ENCODE measurements at regions not wholly inside any gene's neighbourhood (a gene's known extent, or its start where the extent isn't known, plus 50 kb on each side); places are given as distances from the start of the nearest gene placed in this dataset.
"Not testable (repeated sequence)": the region's sequence is repeated elsewhere in the genome, so short reads cannot be mapped to it uniquely, and the experiment has no call there.

GRCh38 chr20:12947691-12948090 lies 61.1 kb upstream of the SPTLC3 start:
- H3K9me3 Mint-ChIP-seq, result no peaks in the 10 kb centered on the region
- Histone ChIP-seq H3F3A (ENCODE audit: low read depth) (no peaks in the 10 kb centered on the region), H3K36me3 (no peaks in the 10 kb centered on the region), H3K9ac (no peak overlapping the region), H2AFZ (replicated peaks) (no peak overlapping the region), H3K4me1 (no peaks in the 10 kb centered on the region), H3K9me3 (ENCODE audit: low read depth) (no peaks in the 10 kb centered on the region), H3K27me3 (no peaks in the 10 kb centered on the region), H4K20me1 (ENCODE audit: low read depth) (no peaks in the 10 kb centered on the region), H3K4me3 (no peak overlapping the region), H3K27ac (no peak overlapping the region), H3K79me2 (ENCODE audit: low read depth) (no peaks in the 10 kb centered on the region), H3K4me2 (no peak overlapping the region)
- no peak overlapping the region for H3K4me3 Mint-ChIP-seq
- no peak overlapping the region for H3K27ac Mint-ChIP-seq
- TF ChIP-seq CTCF (IDR thresholded peaks at IDR 0.05) (no peak), EZH2phosphoT487 (IDR thresholded peaks at IDR 0.05) (no peak), EZH2 (IDR thresholded peaks at IDR 0.05) (no peak)
- no peaks in the 10 kb centered on the region for H3K4me1 Mint-ChIP-seq
- H3K27me3 Mint-ChIP-seq (ENCODE audit: insufficient read depth, low read depth), result no peaks in the 10 kb centered on the region
- no peak for DNase-seq (ENCODE audit: low spot score)
- no peaks in the 10 kb centered on the region for H3K36me3 Mint-ChIP-seq

DNA sequence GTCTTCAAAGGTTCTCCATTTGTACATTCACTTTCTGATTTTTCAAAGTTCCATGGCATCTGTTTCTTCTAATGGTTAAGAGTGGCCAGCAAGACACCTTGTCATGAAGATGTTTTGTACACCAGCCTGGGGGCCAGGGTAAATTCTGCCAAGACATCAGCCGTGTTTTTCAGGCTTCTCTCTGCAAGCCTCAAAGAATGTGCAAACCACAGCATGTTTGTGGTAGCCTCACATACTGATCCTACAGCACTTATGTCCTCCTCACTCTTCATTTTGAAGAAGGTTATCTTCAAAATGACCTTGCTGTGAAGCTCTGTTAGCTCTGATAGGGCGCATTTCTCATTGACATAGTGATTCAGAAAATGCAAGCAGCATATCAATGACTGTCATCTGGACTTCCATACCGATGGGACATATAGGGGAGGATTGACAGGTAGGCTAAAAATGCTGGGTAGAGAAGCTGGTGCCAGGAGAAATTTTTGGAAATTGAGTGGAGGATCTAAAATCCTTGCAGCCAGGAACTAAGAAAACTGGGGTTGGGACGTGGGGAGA lies 59.3 kb upstream of the SPTLC3 start:
- DNase-seq (ENCODE audit: low spot score), result no peak
- Histone ChIP-seq H3K4me3 (no peak overlapping the region), H3K4me2 (no peak overlapping the region), H2AFZ (replicated peaks) (no peak overlapping the region), H3K27me3 (no peaks in the 10 kb centered on the region), H3K4me1 (no peaks in the 10 kb centered on the region), H3K9me3 (ENCODE audit: low read depth) (no peaks in the 10 kb centered on the region), H3K9ac (no peak overlapping the region), H3K36me3 (no peaks in the 10 kb centered on the region), H3K27ac (no peak overlapping the region), H3K79me2 (ENCODE audit: low read depth) (no peaks in the 10 kb centered on the region), H4K20me1 (ENCODE audit: low read depth) (no peaks in the 10 kb centered on the region), H3F3A (ENCODE audit: low read depth) (no peaks in the 10 kb centered on the region)
- no peaks in the 10 kb centered on the region for H3K27me3 Mint-ChIP-seq (ENCODE audit: insufficient read depth, low read depth)
- TF ChIP-seq EZH2phosphoT487 (IDR thresholded peaks at IDR 0.05) (no peak), CTCF (IDR thresholded peaks at IDR 0.05) (no peak)
- no peaks in the 10 kb centered on the region for H3K9me3 Mint-ChIP-seq
- no peaks in the 10 kb centered on the region for H3K36me3 Mint-ChIP-seq
- no peaks in the 10 kb centered on the region for H3K4me1 Mint-ChIP-seq
- no peak overlapping the region for H3K27ac Mint-ChIP-seq
- H3K4me3 Mint-ChIP-seq, result no peak overlapping the region

GRCh38 chr20:12954254-12954653 lies 54.5 kb upstream of the SPTLC3 start:
- not testable (repeated sequence) for H3K27me3 Mint-ChIP-seq (ENCODE audit: insufficient read depth, low read depth); H3K27ac ChIP-seq; H3K4me1 Mint-ChIP-seq; H3K27ac Mint-ChIP-seq; H3K4me3 Mint-ChIP-seq; H3K4me2 ChIP-seq; H2AFZ ChIP-seq (replicated peaks); H3K36me3 ChIP-seq; H3F3A ChIP-seq (ENCODE audit: low read depth); H4K20me1 ChIP-seq (ENCODE audit: low read depth); H3K9ac ChIP-seq; DNase-seq (ENCODE audit: low spot score); H3K9me3 Mint-ChIP-seq; H3K4me1 ChIP-seq; H3K4me3 ChIP-seq; H3K36me3 Mint-ChIP-seq; H3K79me2 ChIP-seq (ENCODE audit: low read depth); H3K27me3 ChIP-seq; H3K9me3 ChIP-seq (ENCODE audit: low read depth)

GRCh38 chr20:12955611-12956010 lies 53.2 kb upstream of the SPTLC3 start:
- H3K36me3 ChIP-seq, result no peaks in the 10 kb centered on the region
- no peaks in the 10 kb centered on the region for H3K9me3 Mint-ChIP-seq
- H4K20me1 ChIP-seq (ENCODE audit: low read depth), result no peaks in the 10 kb centered on the region
- peaks cover 2% of the 10 kb centered on the region for H3K27me3 Mint-ChIP-seq (ENCODE audit: insufficient read depth, low read depth)
- no peak for TF ChIP-seq EZH2phosphoT487 (IDR thresholded peaks at IDR 0.05)
- no peak for TF ChIP-seq EZH2 (IDR thresholded peaks at IDR 0.05)
- no peak for TF ChIP-seq CTCF (IDR thresholded peaks at IDR 0.05)
- no peak overlapping the region for H2AFZ ChIP-seq (replicated peaks)
- H3K27me3 ChIP-seq, result no peaks in the 10 kb centered on the region
- no peak overlapping the region for H3K27ac Mint-ChIP-seq
- no peak overlapping the region for H3K4me2 ChIP-seq
- no peaks in the 10 kb centered on the region for H3K36me3 Mint-ChIP-seq
- no peaks in the 10 kb centered on the region for H3K4me1 ChIP-seq
- no peak for DNase-seq (ENCODE audit: low spot score)
- H3K4me1 Mint-ChIP-seq, result peaks cover 2% of the 10 kb centered on the region
- no peaks in the 10 kb centered on the region for H3K9me3 ChIP-seq (ENCODE audit: low read depth)
- no peak overlapping the region for H3K9ac ChIP-seq
- H3K4me3 ChIP-seq, result no peak overlapping the region
- H3K79me2 ChIP-seq (ENCODE audit: low read depth), result no peaks in the 10 kb centered on the region
- no peak overlapping the region for H3K4me3 Mint-ChIP-seq
- no peak overlapping the region for H3K27ac ChIP-seq
- H3F3A ChIP-seq (ENCODE audit: low read depth), result no peaks in the 10 kb centered on the region
